Ovary (tissue), 7 donors: ENCODE measurements at regions not wholly inside any gene's neighbourhood (a gene's known extent, or its start where the extent isn't known, plus 50 kb on each side); places are given as distances from the start of the nearest gene placed in this dataset.

Experiments
- DNase-seq, 5 donors: peaks; one replicate each; pipeline ENCODE4 v3.0.0-alpha.2; 2019 to 2020
- H3K27ac ChIP-seq, 2 donors: fragments of 200-600 bp; one replicate each; pipeline versions ENCODE4 v1.5.1 to v1.8.0; 2019 to 2022
- H3K27me3 ChIP-seq: fragments of 200-600 bp; one replicate; pipeline ENCODE4 v1.8.0; 2022
- H3K36me3 ChIP-seq: fragments of 200-600 bp; sonication (generic); one replicate; pipeline ENCODE4 v1.5.1; 2019
- H3K4me1 ChIP-seq: one replicate; pipeline ENCODE4 v1.8.1; 2013; ENCODE audit warnings: mild to moderate bottlenecking, moderate library complexity; ENCODE audit not compliant: insufficient read depth
- H3K4me3 ChIP-seq: fragments of 200-600 bp; sonication (generic); one replicate; pipeline ENCODE4 v1.5.1; 2017
- H3K9me3 ChIP-seq, 2 donors: fragments of 200-600 bp in 1 of 2; sonication (generic) in 1 of 2; one replicate each; pipeline versions ENCODE4 v1.5.1 to v1.8.1; 2013 to 2019; ENCODE audit warnings: mild to moderate bottlenecking in 1 of 2, moderate library complexity in 1 of 2
- CTCF ChIP-seq, 3 donors: fragments of 450-650 bp in 2 of 3; fragments of 200-600 bp in 1 of 3; IDR thresholded peaks; one replicate each; pipeline versions ENCODE4 v1.5.1 to v1.8.0; 2016 to 2022; ENCODE audit warnings: antibody characterized with exemption in 3 of 3, mild to moderate bottlenecking in 1 of 3
- EP300 ChIP-seq: sonication (generic); formaldehyde crosslinking; IDR thresholded peaks from one replicate; pipeline ENCODE4 v1.6.1; 2017; ENCODE audit warnings: antibody characterized with exemption
- POLR2A ChIP-seq: fragments of 450-650 bp; IDR thresholded peaks from one replicate; pipeline ENCODE4 v1.6.1; 2017; ENCODE audit warnings: antibody characterized with exemption, mild to moderate bottlenecking, moderate library complexity
- WGBS, 3 donors: extraction: QIAGEN DNeasy Blood & Tissue Kit in 1 of 3; methylation state at CpG; one replicate each; pipeline versions ENCODE4 v1.1.5 to v1.1.7; 2013 to 2017; 5-methylcytosine and 5-hydroxymethylcytosine counted together
- intact Hi-C, 4 donors: fragments of 100-400 bp; cut with DNase I; formaldehyde crosslinking; loops; one replicate each; pipeline versions ENCODE4 v1.11.0 to v1.15.1; 2022 to 2023
- donor health status: DM: no; HTN: no; CAD: no; lungs with moderate emphysema.
- donor health status: DM: no; HTN: no; CAD: no.
- donor health status: Bipolar disorder and iron deficiency.
- donor health status: DM: no; HTN: no; CAD: no.
- donor health status: DM: yes; HTN: yes; CAD: no.

- Histone ChIP-seq H3K4me1 (peaks cover 4% of the 10 kb centered on the region), H3K9me3 (no peaks in the 10 kb centered on the region), H3K4me3 (no peak overlapping the region), H3K27me3 (no peaks in the 10 kb centered on the region), H3K27ac (peak overlapping the region in 1 of 2 donors; percentile 94), H3K36me3 (no peaks in the 10 kb centered on the region)
- TF ChIP-seq POLR2A (no peak), EP300 (no peak), CTCF (IDR thresholded peaks at IDR 0.05) (no peak)
- WGBS, 3 donors: 82 to 92% (median 84%) methylated on average over 9 of the region's 9 CpGs
- DNase-seq: no peak
- intact Hi-C loops: loop anchor here in 1 of 4 donors (2.0 to 10.0 kb wide), 2 partner anchors 16 to 120 kb away; no protein-coding TSS in a partner anchor
Measured at GRCh38 chr6:166004471-166004870, 163.2 kb downstream of the TBXT start.

- no peaks in the 10 kb centered on the region for H3K27me3 ChIP-seq
- H3K4me1 ChIP-seq: peaks cover 4% of the 10 kb centered on the region
- WGBS, 3 donors: 23 to 35% (median 31%) methylated on average over 3 of the region's 3 CpGs
- H3K36me3 ChIP-seq: no peaks in the 10 kb centered on the region
- H3K27ac ChIP-seq: no peak overlapping the region
- no peaks in the 10 kb centered on the region for H3K9me3 ChIP-seq
- intact Hi-C loops: loop anchor here in 1 of 4 donors (10.0 kb wide), 1 partner anchor 119 kb away; no protein-coding TSS in a partner anchor
- no peak overlapping the region for H3K4me3 ChIP-seq
- DNase-seq: no peak
- TF ChIP-seq POLR2A: no peak
- TF ChIP-seq CTCF (IDR thresholded peaks at IDR 0.05): no peak
- no peak for TF ChIP-seq EP300
Measured at GRCh38 chr6:166003569-166003968, 164.1 kb downstream of the TBXT start.

- TF ChIP-seq CTCF (IDR thresholded peaks at IDR 0.05) (no peak), EP300 (no peak), POLR2A (no peak)
- 87 to 90% (median 90%) methylated on average over 9 of the region's 9 CpGs for WGBS, 3 donors
- DNase-seq: no peak
- Histone ChIP-seq H3K4me1 (peaks cover 2% of the 10 kb centered on the region), H3K27ac (no peak overlapping the region), H3K4me3 (no peak overlapping the region), H3K27me3 (no peaks in the 10 kb centered on the region), H3K9me3 (no peaks in the 10 kb centered on the region), H3K36me3 (no peaks in the 10 kb centered on the region)
- intact Hi-C loops: loop anchor here in 1 of 4 donors (10.0 kb wide), 1 partner anchor 117 kb away; no protein-coding TSS in a partner anchor
Measured at GRCh38 chr6:166001359-166001758, 166.3 kb downstream of the TBXT start.

- no peak for DNase-seq
- intact Hi-C loops: no loop called here
- H3K4me1 ChIP-seq: no peaks in the 10 kb centered on the region
- no peaks in the 10 kb centered on the region for H3K36me3 ChIP-seq
- H3K4me3 ChIP-seq: no peak overlapping the region
- TF ChIP-seq CTCF (IDR thresholded peaks at IDR 0.05): no peak
- TF ChIP-seq EP300: no peak
- TF ChIP-seq POLR2A: no peak
- WGBS, 3 donors: 88 to 92% (median 92%) methylated on average over 8 of the region's 8 CpGs
- H3K27ac ChIP-seq: no peak overlapping the region
- H3K9me3 ChIP-seq: no peaks in the 10 kb centered on the region
- H3K27me3 ChIP-seq: no peaks in the 10 kb centered on the region
Measured at GRCh38 chr6:165999279-165999678, 168.4 kb downstream of the TBXT start.
